Body of pancreas (tissue), 4 donors: ENCODE measurements at regions not wholly inside any gene's neighbourhood (a gene's known extent, or its start where the extent isn't known, plus 50 kb on each side); places are given as distances from the start of the nearest gene placed in this dataset.

Source experiments
- ATAC-seq: fragments of 150-250 bp; one replicate; pipeline ENCODE4 v1.9.1; 2016
- DNase-seq, 4 donors: peaks; one replicate each; pipeline ENCODE4 v3.0.0-alpha.2; 2019
- H3K27ac ChIP-seq, 4 donors: fragments of 200-600 bp; sonication (generic); 1 replicate in 3 of 4; 2 replicates in 1 of 4; pipeline versions ENCODE4 v1.5.1 to v1.6.1; 2016 to 2019; ENCODE audit warnings: mild to moderate bottlenecking in 1 of 4, mixed read lengths in 1 of 4, moderate library complexity in 1 of 4
- H3K27me3 ChIP-seq, 2 donors: fragments of 200-600 bp; sonication (generic); one replicate each; pipeline ENCODE4 v1.6.0; 2016; ENCODE audit warnings: mild to moderate bottlenecking in 1 of 2
- H3K36me3 ChIP-seq, 2 donors: fragments of 200-600 bp; sonication (generic); replicated peaks in 1 of 2; 2 replicates each; pipeline ENCODE4 v1.5.1; 2016; ENCODE audit warnings: low read depth in 2 of 2; ENCODE audit not compliant: insufficient read depth in 1 of 2
- H3K4me1 ChIP-seq: fragments of 200-600 bp; sonication (generic); one replicate; pipeline ENCODE4 v1.6.0; 2016
- H3K4me3 ChIP-seq, 2 donors: fragments of 200-600 bp; sonication (generic); 1 replicate in 1 of 2; 2 replicates in 1 of 2; pipeline ENCODE4 v1.5.1; 2016 to 2019
- H3K9me3 ChIP-seq, 3 donors: fragments of 200-600 bp; sonication (generic); 1 replicate in 2 of 3; 2 replicates in 1 of 3; pipeline ENCODE4 v1.5.1; 2016
- CTCF ChIP-seq, 7 experiments: fragments of 450-650 bp in 4 of 7; fragments of 200-600 bp in 3 of 7; sonication (generic) in 3 of 7; IDR thresholded peaks; one replicate each; pipeline ENCODE4 v1.5.1; 2016 to 2019; ENCODE audit warnings: antibody characterized with exemption in 7 of 7
- POLR2A ChIP-seq, 3 donors: fragments of 450-650 bp; IDR thresholded peaks; one replicate each; pipeline ENCODE4 v1.6.1; 2016; ENCODE audit warnings: antibody characterized with exemption in 3 of 3, mild to moderate bottlenecking in 2 of 3
- WGBS, 2 donors: methylation state at CpG; one replicate each; pipeline ENCODE4 v1.1.5; 2017; 5-methylcytosine and 5-hydroxymethylcytosine counted together
- intact Hi-C: fragments of 100-400 bp; cut with DNase I; formaldehyde crosslinking; loops from one replicate; pipeline ENCODE4 v1.15.1; 2023

DNA sequence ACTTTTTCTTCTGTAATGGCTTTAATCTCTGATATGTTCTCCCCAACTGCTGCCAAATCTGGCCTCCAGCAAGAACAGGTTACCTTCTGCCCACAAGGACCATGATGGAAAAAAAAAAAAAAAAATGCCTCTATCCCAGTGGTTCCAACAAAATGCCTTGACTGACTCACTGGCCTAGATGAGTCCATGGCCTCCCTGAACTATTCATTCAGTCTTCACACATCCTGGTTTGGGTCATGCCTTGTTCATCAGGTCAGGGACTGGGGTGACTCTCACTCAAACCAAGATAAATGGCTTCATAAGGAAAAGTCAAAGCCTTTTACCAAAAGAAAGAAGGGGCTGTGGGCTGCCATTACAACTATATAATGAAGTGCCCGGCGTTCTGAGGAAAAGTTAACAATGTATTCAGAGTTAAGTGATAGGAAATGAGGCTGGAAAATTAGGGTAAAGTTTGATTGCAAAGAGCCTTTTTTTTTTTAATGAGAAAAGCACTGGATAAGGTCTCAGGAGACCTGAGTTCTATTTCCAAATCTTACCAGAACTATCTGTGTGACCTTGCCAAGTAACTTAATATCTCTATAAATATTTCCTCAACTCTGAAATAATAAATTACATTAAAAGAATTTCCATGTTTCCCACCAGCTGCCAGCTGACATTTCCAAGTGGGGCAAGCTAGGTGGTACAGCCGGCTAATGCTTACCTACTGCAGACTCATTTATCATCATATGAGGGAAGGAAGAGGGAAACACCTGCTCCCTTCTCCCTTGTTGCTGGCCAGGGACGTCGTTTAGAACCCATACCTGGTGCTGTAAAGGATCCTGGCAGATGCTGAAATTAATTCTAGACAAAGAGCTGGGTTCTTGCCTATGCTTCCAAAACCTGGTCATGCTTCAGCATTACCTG is 380.0 kb upstream of the MARCKS start:
- DNase-seq, result no peak
- Histone ChIP-seq H3K4me3 (no peak overlapping the region), H3K9me3 (no peaks in the 10 kb centered on the region), H3K4me1 (peaks cover 9% of the 10 kb centered on the region), H3K27me3 (no peaks in the 10 kb centered on the region), H3K27ac (peak overlapping the region in 2 of 4 donors; percentile 5 to 15), H3K36me3 (no peaks in the 10 kb centered on the region)
- TF ChIP-seq CTCF (IDR thresholded peaks at IDR 0.05) (no peak), POLR2A (IDR thresholded peaks at IDR 0.05) (no peak)
- no peak for ATAC-seq
- 51 to 52% methylated on average over 5 of the region's 5 CpGs for WGBS, 2 donors
- intact Hi-C loops, result no loop called here

- no peak overlapping the region for H3K27ac ChIP-seq
- H3K4me3 ChIP-seq, result no peak overlapping the region
- H3K27me3 ChIP-seq, result no peaks in the 10 kb centered on the region
- no peaks in the 10 kb centered on the region for H3K36me3 ChIP-seq
- H3K4me1 ChIP-seq, result peaks cover 9% of the 10 kb centered on the region
- 91 to 92% methylated on average over 3 of the region's 3 CpGs for WGBS, 2 donors
- ATAC-seq (no peak), DNase-seq (no peak)
- TF ChIP-seq CTCF (IDR thresholded peaks at IDR 0.05) (no peak), POLR2A (IDR thresholded peaks at IDR 0.05) (no peak)
- H3K9me3 ChIP-seq, result no peaks in the 10 kb centered on the region
- intact Hi-C loops, result no loop called here
These were observed 376.5 kb upstream of the MARCKS start for GRCh38 chr6:113480616-113481015.

DNA sequence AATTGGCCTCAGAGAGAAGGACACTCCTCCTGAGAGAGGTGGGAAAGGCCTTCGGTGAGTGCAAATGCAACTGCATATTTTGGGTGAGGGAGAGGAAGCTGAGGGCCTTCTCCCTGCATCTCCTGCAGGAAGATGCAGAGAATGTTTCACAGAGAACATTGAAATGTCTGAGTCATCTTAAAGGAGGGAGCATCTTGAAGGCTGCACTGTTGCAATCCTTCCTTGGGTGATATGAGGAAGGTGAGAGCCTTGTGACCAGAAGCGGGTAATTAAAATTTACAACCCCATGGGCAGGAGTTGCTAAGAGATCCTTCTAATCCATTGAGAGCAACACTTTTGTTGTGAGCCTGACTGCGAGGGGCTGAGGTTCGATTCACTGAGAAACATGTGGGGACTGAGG is 375.7 kb upstream of the MARCKS start:
- H3K4me3 ChIP-seq, result no peak overlapping the region
- DNase-seq (no peak), ATAC-seq (no peak)
- peaks cover 9% of the 10 kb centered on the region for H3K4me1 ChIP-seq
- intact Hi-C loops, result no loop called here
- no peaks in the 10 kb centered on the region for H3K36me3 ChIP-seq
- no peaks in the 10 kb centered on the region for H3K27me3 ChIP-seq
- TF ChIP-seq POLR2A (IDR thresholded peaks at IDR 0.05), result no peak
- TF ChIP-seq CTCF (IDR thresholded peaks at IDR 0.05), result no peak
- WGBS, 2 donors, result 85 to 88% methylated on average over 4 of the region's 4 CpGs
- no peak overlapping the region for H3K27ac ChIP-seq
- no peaks in the 10 kb centered on the region for H3K9me3 ChIP-seq

GRCh38 chr6:113481910-113482309 is 375.2 kb upstream of the MARCKS start:
- Histone ChIP-seq H3K4me3 (no peak overlapping the region), H3K9me3 (no peaks in the 10 kb centered on the region), H3K27me3 (no peaks in the 10 kb centered on the region), H3K36me3 (no peaks in the 10 kb centered on the region), H3K27ac (no peak overlapping the region), H3K4me1 (peaks cover 8% of the 10 kb centered on the region)
- intact Hi-C loops, result no loop called here
- ATAC-seq (no peak), DNase-seq (no peak)
- TF ChIP-seq POLR2A (IDR thresholded peaks at IDR 0.05), result no peak
- TF ChIP-seq CTCF (IDR thresholded peaks at IDR 0.05), result no peak

DNA sequence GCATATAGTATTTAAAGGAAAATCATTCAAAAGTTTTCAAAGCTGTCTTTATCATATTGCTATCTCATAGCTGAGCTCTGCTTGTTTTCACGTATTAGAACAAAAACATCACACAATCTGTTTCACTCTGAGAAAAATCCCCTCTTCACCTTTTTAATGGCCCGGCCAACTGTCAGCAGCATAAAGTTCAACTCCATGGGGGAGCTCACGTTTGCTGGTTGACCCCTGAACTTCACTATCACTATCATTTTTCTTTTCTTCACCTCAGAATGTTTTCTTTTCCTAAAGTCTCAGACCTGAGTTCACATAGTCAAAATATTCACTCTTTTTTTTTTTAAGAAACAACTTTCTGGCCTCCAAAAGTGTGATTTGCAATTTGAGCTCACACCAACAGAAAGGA is 374.4 kb upstream of the MARCKS start:
- TF ChIP-seq CTCF (IDR thresholded peaks at IDR 0.05) (no peak), POLR2A (IDR thresholded peaks at IDR 0.05) (no peak)
- intact Hi-C loops, result no loop called here
- no peaks in the 10 kb centered on the region for H3K4me1 ChIP-seq
- H3K36me3 ChIP-seq, result no peaks in the 10 kb centered on the region
- DNase-seq (no peak), ATAC-seq (no peak)
- H3K27ac ChIP-seq, result no peak overlapping the region
- 58 to 63% methylated on average over 3 of the region's 3 CpGs for WGBS, 2 donors
- H3K9me3 ChIP-seq, result no peaks in the 10 kb centered on the region
- no peak overlapping the region for H3K4me3 ChIP-seq
- H3K27me3 ChIP-seq, result no peaks in the 10 kb centered on the region
